Peyer's patch (tissue), 4 donors: ENCODE measurements at regions not wholly inside any gene's neighbourhood (a gene's known extent, or its start where the extent isn't known, plus 50 kb on each side); places are given as distances from the start of the nearest gene placed in this dataset.

Experiments
- DNase-seq, 3 donors: peaks; one replicate each; pipeline ENCODE4 v3.0.0-alpha.2; 2017 to 2019
- H3K27ac ChIP-seq, 4 donors: fragments of 200-600 bp; sonication (generic); one replicate each; pipeline ENCODE4 v1.5.1; 2016 to 2019
- H3K27me3 ChIP-seq, 2 donors: fragments of 200-600 bp; sonication (generic); one replicate each; pipeline ENCODE4 v1.5.1; 2019
- H3K36me3 ChIP-seq, 3 donors: fragments of 200-600 bp; sonication (generic); one replicate each; pipeline ENCODE4 v1.5.1; 2016 to 2019
- H3K4me1 ChIP-seq, 4 donors: fragments of 200-600 bp; sonication (generic); one replicate each; pipeline ENCODE4 v1.5.1; 2016 to 2019
- H3K4me3 ChIP-seq, 4 donors: fragments of 200-600 bp; sonication (generic); 1 replicate in 3 of 4; 2 replicates in 1 of 4; pipeline ENCODE4 v1.5.1; 2016 to 2019; ENCODE audit warnings: mild to moderate bottlenecking in 1 of 4
- H3K9me3 ChIP-seq, 4 donors: fragments of 200-600 bp; sonication (generic); one replicate each; pipeline ENCODE4 v1.5.1; 2016 to 2019; ENCODE audit warnings: mild to moderate bottlenecking in 1 of 4
- POLR2A ChIP-seq, 2 donors: fragments of 450-650 bp; IDR thresholded peaks; one replicate each; pipeline ENCODE4 v1.5.1; 2017; ENCODE audit warnings: antibody characterized with exemption in 2 of 2, mild to moderate bottlenecking in 2 of 2, moderate library complexity in 2 of 2
- TF ChIP-seq, protein P1 (sequence below), 6 experiments: fragments of 450-650 bp in 4 of 6; fragments of 200-600 bp in 2 of 6; sonication (generic) in 1 of 6; IDR thresholded peaks; one replicate each; pipeline ENCODE4 v1.5.1; 2017 to 2019; ENCODE audit warnings: antibody characterized with exemption in 6 of 6, mild to moderate bottlenecking in 3 of 6, moderate library complexity in 1 of 6

DNA sequence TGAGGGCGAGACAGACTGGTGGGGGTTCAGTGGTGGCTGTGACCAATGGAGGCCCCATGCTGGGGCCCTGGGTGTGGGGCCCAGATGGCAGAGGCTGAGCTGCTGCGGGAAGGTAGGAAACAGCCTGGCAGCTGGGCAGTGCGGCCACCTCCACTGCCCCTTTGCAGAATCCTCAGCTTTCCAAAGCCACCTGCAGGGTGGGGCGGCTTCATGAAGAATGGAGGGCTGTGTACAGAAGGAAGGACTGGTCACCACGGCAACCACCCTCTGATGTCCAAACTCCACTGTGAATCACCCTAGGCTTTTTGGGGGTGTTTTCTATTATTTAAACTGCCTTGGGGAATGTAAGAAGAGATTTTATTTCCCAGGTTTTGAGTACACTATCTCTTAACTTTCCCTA is 166.3 kb upstream of the NAV2 start:
- Histone ChIP-seq H3K27me3 (no peaks in the 10 kb centered on the region), H3K9me3 (no peaks in the 10 kb centered on the region), H3K4me3 (no peak overlapping the region), H3K4me1 (no peaks in the 10 kb centered on the region), H3K27ac (no peak overlapping the region), H3K36me3 (no peaks in the 10 kb centered on the region)
- no peak for TF ChIP-seq POLR2A (IDR thresholded peaks at IDR 0.05)
- TF ChIP-seq, protein P1, sequence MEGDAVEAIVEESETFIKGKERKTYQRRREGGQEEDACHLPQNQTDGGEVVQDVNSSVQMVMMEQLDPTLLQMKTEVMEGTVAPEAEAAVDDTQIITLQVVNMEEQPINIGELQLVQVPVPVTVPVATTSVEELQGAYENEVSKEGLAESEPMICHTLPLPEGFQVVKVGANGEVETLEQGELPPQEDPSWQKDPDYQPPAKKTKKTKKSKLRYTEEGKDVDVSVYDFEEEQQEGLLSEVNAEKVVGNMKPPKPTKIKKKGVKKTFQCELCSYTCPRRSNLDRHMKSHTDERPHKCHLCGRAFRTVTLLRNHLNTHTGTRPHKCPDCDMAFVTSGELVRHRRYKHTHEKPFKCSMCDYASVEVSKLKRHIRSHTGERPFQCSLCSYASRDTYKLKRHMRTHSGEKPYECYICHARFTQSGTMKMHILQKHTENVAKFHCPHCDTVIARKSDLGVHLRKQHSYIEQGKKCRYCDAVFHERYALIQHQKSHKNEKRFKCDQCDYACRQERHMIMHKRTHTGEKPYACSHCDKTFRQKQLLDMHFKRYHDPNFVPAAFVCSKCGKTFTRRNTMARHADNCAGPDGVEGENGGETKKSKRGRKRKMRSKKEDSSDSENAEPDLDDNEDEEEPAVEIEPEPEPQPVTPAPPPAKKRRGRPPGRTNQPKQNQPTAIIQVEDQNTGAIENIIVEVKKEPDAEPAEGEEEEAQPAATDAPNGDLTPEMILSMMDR (IDR thresholded peaks at IDR 0.05), result no peak
- DNase-seq, result no peak

DNA sequence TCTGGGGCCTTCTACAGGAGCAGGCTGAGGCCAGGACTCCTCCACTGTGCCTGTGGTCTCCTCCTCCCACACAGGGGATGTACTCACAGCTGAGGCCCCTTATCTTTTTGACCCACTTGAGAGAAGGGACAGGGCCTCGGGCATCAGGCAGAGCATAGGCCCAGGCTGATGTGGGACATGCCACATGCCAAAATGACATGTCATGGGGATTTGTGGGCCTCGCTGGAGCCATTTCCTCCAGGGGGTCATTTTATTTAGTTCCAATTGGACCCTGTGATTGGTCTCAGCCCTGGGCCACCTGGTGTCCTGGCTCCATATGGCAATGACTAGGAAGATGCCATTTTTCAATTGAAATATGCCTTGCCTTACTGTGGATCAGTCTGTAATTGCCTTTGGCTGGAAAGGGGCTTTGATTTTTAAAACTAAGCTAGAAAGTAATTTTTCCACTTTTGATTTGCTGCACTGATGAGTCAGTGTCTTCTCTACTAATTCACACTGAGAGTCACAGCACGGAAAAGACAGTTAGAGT is 171.1 kb upstream of the NAV2 start:
- Histone ChIP-seq H3K4me1 (no peaks in the 10 kb centered on the region), H3K9me3 (no peaks in the 10 kb centered on the region), H3K4me3 (no peak overlapping the region), H3K36me3 (no peaks in the 10 kb centered on the region), H3K27ac (no peak overlapping the region), H3K27me3 (no peaks in the 10 kb centered on the region)
- TF ChIP-seq, protein P1 (IDR thresholded peaks at IDR 0.05), result no peak
- TF ChIP-seq POLR2A (IDR thresholded peaks at IDR 0.05), result no peak
- no peak for DNase-seq

DNA sequence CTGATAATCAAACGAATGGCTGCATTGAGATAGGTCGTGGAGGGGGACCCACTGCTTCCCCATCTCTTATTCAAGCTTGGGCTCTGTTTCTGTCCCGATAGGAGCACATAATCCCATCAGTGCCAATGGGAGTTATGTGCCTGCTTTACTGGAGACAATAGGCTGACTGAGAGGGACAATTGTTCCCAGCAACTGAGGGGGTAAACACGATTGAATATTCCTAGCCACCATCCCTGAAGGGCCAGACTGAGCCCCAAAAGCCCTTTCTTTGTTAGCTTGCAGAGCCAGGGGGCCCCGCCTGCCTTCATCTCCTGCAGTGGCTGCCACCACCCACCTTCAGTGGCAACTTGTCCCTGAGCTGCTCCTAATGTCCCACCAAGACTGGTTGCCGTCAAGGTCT is 172.8 kb upstream of the NAV2 start:
- TF ChIP-seq, protein P1 (IDR thresholded peaks at IDR 0.05), result no peak
- TF ChIP-seq POLR2A (IDR thresholded peaks at IDR 0.05), result no peak
- Histone ChIP-seq H3K4me3 (no peak overlapping the region), H3K36me3 (no peaks in the 10 kb centered on the region), H3K9me3 (no peaks in the 10 kb centered on the region), H3K4me1 (no peaks in the 10 kb centered on the region), H3K27ac (no peak overlapping the region), H3K27me3 (no peaks in the 10 kb centered on the region)
- DNase-seq, result no peak

DNA sequence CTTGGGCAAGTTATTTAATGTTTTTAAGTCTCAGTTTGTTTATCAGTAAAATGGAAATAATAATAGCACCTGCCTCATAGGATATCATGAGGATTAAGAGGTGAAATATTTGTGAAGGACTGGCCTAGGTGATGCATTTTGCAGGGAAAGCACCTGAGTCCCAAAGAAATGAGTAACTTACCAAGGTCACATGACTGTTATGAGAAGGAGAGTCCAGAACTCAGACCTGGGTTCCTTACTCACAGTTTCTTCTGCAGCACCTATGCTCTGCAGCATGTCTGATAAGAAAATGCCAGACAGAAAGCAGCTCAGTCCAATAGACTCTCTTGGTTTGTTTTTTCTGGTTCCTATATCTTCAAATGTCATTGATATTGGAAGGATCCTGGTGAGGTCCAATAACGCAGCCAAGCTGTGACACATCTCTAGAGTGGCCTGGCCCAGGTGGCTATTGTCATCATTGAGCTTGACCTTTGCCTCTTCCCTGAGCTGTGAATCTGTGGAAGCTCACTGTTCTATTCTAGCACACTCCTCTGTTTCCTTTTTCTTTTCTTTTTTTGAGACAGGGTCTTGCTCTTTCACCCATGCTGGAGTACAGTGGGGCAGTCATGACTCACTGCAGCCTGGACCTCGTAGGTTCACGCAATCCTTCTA is 174.7 kb upstream of the NAV2 start:
- Histone ChIP-seq H3K9me3 (no peaks in the 10 kb centered on the region), H3K36me3 (no peaks in the 10 kb centered on the region), H3K27ac (no peak overlapping the region), H3K27me3 (no peaks in the 10 kb centered on the region), H3K4me1 (no peaks in the 10 kb centered on the region), H3K4me3 (no peak overlapping the region)
- TF ChIP-seq, protein P1 (IDR thresholded peaks at IDR 0.05), result no peak
- no peak for TF ChIP-seq POLR2A (IDR thresholded peaks at IDR 0.05)
- no peak for DNase-seq

DNA sequence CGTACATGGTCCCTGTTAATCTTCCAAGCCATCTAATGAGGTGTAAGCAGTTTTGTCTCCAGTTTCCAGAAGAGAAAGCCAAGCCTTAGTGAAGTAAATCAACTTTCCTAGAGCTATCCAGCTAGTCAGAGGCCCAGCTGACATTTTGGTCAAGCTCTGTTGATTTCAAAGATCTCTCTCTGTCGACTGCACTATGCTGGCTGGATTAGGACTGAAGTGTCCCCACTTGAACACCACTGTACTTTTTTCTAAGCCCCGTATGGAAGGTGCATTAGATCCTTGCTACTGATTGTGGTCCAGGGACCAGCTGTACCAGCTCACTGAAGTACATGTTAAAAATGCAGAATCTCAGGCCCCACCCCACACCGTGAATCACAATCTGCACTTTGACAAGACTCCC is 176.5 kb upstream of the NAV2 start:
- Histone ChIP-seq H3K36me3 (no peaks in the 10 kb centered on the region), H3K4me3 (no peak overlapping the region), H3K27ac (no peak overlapping the region), H3K27me3 (no peaks in the 10 kb centered on the region), H3K9me3 (no peaks in the 10 kb centered on the region), H3K4me1 (no peaks in the 10 kb centered on the region)
- DNase-seq, result no peak
- TF ChIP-seq, protein P1 (IDR thresholded peaks at IDR 0.05), result no peak
- TF ChIP-seq POLR2A (IDR thresholded peaks at IDR 0.05), result no peak
